Calu3 (cell line): ENCODE measurements at regions not wholly inside any gene's neighbourhood (a gene's known extent, or its start where the extent isn't known, plus 50 kb on each side); places are given as distances from the start of the nearest gene placed in this dataset.
A peak's percentile ranks its signal among the peaks of the same experiment; 100 is the strongest.

ENCODE experiments used
- BruUV-seq: library from RNA; stranded (reverse); fragments of 400-500 nt; replicated peaks from 2 replicates; lab custom pipeline; 2021; lab: Mats Ljungman, UMichigan
- CTCF ChIA-PET: fragments of 300-600 bp; sonication (Branson Sonifier 250); formaldehyde crosslinking; loops from one replicate; lab custom pipeline; 2022; ENCODE audit warnings: antibody characterized with exemption; lab: Charles Lee
- DNase-seq: peaks from one replicate; pipeline ENCODE4 v3.0.0; 2022
- H3K27ac Mint-ChIP-seq: one replicate; pipeline ENCODE4 v1.8.0; 2022; ENCODE audit warnings: mixed read lengths; ENCODE audit not compliant: unreplicated experiment
- H3K27me3 Mint-ChIP-seq: one replicate; pipeline ENCODE4 v1.8.0; 2022; ENCODE audit warnings: mixed read lengths; ENCODE audit not compliant: unreplicated experiment
- H3K36me3 Mint-ChIP-seq: one replicate; pipeline ENCODE4 v1.8.0; 2022; ENCODE audit warnings: mild to moderate bottlenecking, moderate library complexity, mixed read lengths; ENCODE audit not compliant: insufficient read depth, unreplicated experiment
- H3K4me1 Mint-ChIP-seq: one replicate; pipeline ENCODE4 v1.8.0; 2022; ENCODE audit warnings: mild to moderate bottlenecking, low read depth, mixed read lengths; ENCODE audit not compliant: unreplicated experiment
- H3K4me3 Mint-ChIP-seq: one replicate; pipeline ENCODE4 v1.8.0; 2022; ENCODE audit warnings: mild to moderate bottlenecking, low read depth, moderate library complexity, mixed read lengths; ENCODE audit not compliant: unreplicated experiment
- H3K9me3 Mint-ChIP-seq: one replicate; pipeline ENCODE4 v1.8.0; 2022; ENCODE audit warnings: low read depth, mixed read lengths; ENCODE audit not compliant: unreplicated experiment
- intact Hi-C: fragments of 100-400 bp; cut with micrococcal nuclease; formaldehyde crosslinking; loops from one replicate; pipeline ENCODE4 v1.10.0; 2022; ENCODE audit not compliant: unreplicated experiment
- TF ChIP-seq, protein P1 (sequence below): fragments of 200-600 bp; IDR thresholded peaks from one replicate; pipeline ENCODE4 v1.8.0; 2022; ENCODE audit warnings: antibody characterized with exemption; ENCODE audit not compliant: unreplicated experiment

DNA sequence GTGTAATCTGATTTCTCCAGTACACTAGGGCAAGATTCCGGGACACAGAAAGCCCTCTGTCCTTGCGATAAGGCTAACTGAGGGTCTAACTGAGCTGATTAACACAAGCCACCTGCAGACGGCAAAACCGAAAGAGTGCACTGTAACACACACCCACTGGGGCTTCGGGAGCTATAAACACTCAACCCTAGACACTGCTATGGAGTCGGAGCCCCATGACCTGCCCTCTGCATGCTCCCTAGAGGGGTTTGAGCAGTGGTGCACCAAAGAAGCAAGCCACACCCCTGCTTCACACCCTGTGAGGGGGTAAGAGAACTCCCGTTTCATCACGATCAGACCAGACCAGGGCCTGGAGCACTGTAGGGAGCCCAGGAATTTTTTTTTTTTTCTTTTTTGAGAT lies 72.4 kb downstream of the DMRTA2 start:
- CTCF ChIA-PET = interaction anchor here (0.7 kb wide), 1 partner anchor 355 kb away, joined by 3 read pairs; no protein-coding TSS in a partner anchor
- H3K9me3 Mint-ChIP-seq = no peaks in the 10 kb centered on the region
- no peak overlapping the region for H3K4me3 Mint-ChIP-seq
- TF ChIP-seq, protein P1, sequence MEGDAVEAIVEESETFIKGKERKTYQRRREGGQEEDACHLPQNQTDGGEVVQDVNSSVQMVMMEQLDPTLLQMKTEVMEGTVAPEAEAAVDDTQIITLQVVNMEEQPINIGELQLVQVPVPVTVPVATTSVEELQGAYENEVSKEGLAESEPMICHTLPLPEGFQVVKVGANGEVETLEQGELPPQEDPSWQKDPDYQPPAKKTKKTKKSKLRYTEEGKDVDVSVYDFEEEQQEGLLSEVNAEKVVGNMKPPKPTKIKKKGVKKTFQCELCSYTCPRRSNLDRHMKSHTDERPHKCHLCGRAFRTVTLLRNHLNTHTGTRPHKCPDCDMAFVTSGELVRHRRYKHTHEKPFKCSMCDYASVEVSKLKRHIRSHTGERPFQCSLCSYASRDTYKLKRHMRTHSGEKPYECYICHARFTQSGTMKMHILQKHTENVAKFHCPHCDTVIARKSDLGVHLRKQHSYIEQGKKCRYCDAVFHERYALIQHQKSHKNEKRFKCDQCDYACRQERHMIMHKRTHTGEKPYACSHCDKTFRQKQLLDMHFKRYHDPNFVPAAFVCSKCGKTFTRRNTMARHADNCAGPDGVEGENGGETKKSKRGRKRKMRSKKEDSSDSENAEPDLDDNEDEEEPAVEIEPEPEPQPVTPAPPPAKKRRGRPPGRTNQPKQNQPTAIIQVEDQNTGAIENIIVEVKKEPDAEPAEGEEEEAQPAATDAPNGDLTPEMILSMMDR = no peak
- DNase-seq = no peak
- H3K27ac Mint-ChIP-seq = no peak overlapping the region
- no peaks in the 10 kb centered on the region for H3K4me1 Mint-ChIP-seq
- H3K27me3 Mint-ChIP-seq = peaks cover 87% of the 10 kb centered on the region
- intact Hi-C loops = loop anchor here (10.0 kb wide), 1 partner anchor 1676 kb away; no protein-coding TSS in a partner anchor
- no TSS peak for BruUV-seq
- H3K36me3 Mint-ChIP-seq = no peaks in the 10 kb centered on the region

DNA sequence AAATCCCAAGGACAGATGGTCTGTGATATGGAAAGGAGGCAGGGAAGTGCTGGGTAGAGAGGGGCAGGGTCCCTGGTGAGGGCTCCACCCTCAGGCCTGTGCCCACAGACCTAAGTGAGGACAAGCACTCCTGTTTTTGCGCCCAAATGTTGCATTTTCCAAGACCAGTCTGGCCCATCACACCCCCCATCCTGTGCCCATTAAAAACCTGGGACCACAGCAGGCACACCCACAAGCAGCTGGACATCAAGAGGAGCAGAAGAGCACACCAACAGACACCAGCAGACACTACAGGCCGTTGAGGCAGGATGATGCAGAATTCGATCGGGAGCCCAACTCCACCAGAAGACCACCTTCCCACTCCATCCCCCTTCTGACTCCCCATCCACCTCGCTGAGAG lies 72.8 kb downstream of the DMRTA2 start:
- no TSS peak for BruUV-seq
- H3K27ac Mint-ChIP-seq = no peak overlapping the region
- H3K36me3 Mint-ChIP-seq = no peaks in the 10 kb centered on the region
- CTCF ChIA-PET = no interaction called here
- no peak overlapping the region for H3K4me3 Mint-ChIP-seq
- H3K4me1 Mint-ChIP-seq = no peaks in the 10 kb centered on the region
- DNase-seq = no peak
- H3K27me3 Mint-ChIP-seq = peaks cover 87% of the 10 kb centered on the region
- TF ChIP-seq, protein P1 = no peak
- intact Hi-C loops = loop anchor here (10.0 kb wide), 1 partner anchor 1676 kb away; no protein-coding TSS in a partner anchor
- no peaks in the 10 kb centered on the region for H3K9me3 Mint-ChIP-seq

DNA sequence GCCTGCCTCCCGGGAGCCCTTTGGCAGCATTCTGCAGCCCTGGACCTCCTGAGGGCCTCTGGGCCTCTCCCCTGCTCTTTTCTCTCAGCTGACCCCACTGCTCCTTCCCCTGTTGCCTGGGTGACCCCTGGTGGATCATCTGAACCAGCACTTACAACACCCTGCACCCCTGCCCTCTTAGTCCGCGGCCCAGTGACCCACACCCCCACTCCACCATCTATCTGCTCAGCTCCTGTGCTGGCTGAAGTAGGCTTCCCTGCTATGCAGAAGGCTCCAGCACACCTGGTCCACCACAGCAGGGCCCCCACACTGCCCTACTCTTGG lies 74.0 kb downstream of the DMRTA2 start:
- BruUV-seq = no TSS peak
- intact Hi-C loops = no loop called here
- Mint-ChIP-seq H3K36me3 (no peaks in the 10 kb centered on the region), H3K27ac (no peak overlapping the region), H3K4me3 (no peak overlapping the region), H3K9me3 (no peaks in the 10 kb centered on the region), H3K27me3 (peaks cover 87% of the 10 kb centered on the region), H3K4me1 (no peaks in the 10 kb centered on the region)
- TF ChIP-seq, protein P1 = no peak
- CTCF ChIA-PET = interaction anchor here (0.5 to 1.3 kb wide), 3 partner anchors 226 to 1798 kb away, joined by 3 to 6 read pairs (median 4); no protein-coding TSS in a partner anchor
- DNase-seq = no peak

DNA sequence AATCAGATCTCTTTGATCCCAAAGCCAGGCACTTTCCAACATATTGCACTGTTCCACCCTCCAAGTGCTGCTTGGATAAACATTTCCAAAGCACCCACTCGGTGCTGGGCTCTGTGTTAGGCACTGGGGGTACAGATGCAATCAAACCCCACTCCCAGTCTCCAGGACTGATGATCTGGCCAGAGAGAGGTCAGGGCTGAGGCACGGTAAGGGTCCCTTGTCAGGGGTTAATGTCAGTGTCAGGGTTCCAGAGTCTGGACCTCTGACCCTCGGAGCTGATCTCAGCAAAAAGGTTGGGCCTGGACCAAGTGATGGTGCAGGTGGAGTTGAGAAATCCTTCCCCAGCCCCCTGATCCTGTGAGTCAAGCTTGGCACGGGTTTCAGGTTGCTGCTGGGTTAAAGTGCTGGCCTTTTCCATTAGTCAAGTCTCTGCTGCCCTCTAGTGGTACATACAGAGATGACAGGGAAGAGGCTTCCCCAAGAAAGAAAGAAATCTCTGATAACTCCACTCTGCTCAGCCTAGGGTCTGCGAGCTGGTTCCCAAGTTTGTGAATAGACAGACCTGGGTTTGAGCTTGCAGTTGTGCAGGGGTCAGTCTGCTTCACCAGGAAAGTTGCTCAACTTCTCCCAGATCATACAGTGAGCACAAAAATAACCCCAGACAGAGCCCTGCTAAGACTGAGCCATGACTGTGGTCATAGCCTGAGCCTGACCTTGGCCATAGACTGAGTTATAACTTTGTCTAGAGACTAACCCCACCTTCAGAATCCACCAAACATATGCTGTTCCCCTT lies 74.6 kb downstream of the DMRTA2 start:
- intact Hi-C loops = no loop called here
- H3K9me3 Mint-ChIP-seq = no peaks in the 10 kb centered on the region
- no TSS peak for BruUV-seq

More for the DNA sequence above, 74.6 kb downstream of the DMRTA2 start:
- H3K27me3 Mint-ChIP-seq = peaks cover 87% of the 10 kb centered on the region
- TF ChIP-seq, protein P1 = peak; percentile 69
- no peak overlapping the region for H3K4me3 Mint-ChIP-seq
- no peak overlapping the region for H3K27ac Mint-ChIP-seq
- CTCF ChIA-PET = interaction anchor here (0.5 to 1.3 kb wide), 3 partner anchors 226 to 1797 kb away, joined by 3 to 6 read pairs (median 4); no protein-coding TSS in a partner anchor
- no peaks in the 10 kb centered on the region for H3K4me1 Mint-ChIP-seq
- DNase-seq = peak; percentile 72
- H3K36me3 Mint-ChIP-seq = no peaks in the 10 kb centered on the region
